Loucy (cell line): ENCODE measurements at regions not wholly inside any gene's neighbourhood (a gene's known extent, or its start where the extent isn't known, plus 50 kb on each side); places are given as distances from the start of the nearest gene placed in this dataset.

Source experiments
- H2AFZ ChIP-seq: fragments of 200-600 bp; sonication (generic); 2 replicates; pipeline ENCODE4 v1.6.0; 2016; ENCODE audit warnings: antibody characterized with exemption, mild to moderate bottlenecking, low read length, moderate library complexity
- H3F3A ChIP-seq: fragments of 200-600 bp; 2 replicates; pipeline ENCODE4 v1.6.0; 2016; ENCODE audit warnings: antibody characterized with exemption, low read depth, mild to moderate bottlenecking
- H3K27me3 ChIP-seq: fragments of 200-600 bp; sonication (generic); 2 replicates; pipeline ENCODE4 v1.6.1; 2014; ENCODE audit warnings: low read length, mild to moderate bottlenecking; ENCODE audit not compliant: insufficient read depth, poor library complexity, severe bottlenecking
- H3K36me3 ChIP-seq: fragments of 200-600 bp; sonication (generic); 2 replicates; pipeline ENCODE4 v1.6.1; 2016; ENCODE audit warnings: low read length; ENCODE audit not compliant: insufficient read depth
- H3K4me1 ChIP-seq: fragments of 200-600 bp; sonication (generic); 2 replicates; pipeline ENCODE4 v1.5.1; 2014; ENCODE audit warnings: low read length, mild to moderate bottlenecking; ENCODE audit not compliant: insufficient read depth, poor library complexity, severe bottlenecking
- H3K4me2 ChIP-seq: fragments of 200-600 bp; sonication (generic); 2 replicates; pipeline ENCODE4 v1.6.0; 2014; ENCODE audit warnings: antibody characterized with exemption, low read length, low read depth, mild to moderate bottlenecking; ENCODE audit not compliant: poor library complexity, severe bottlenecking
- H3K4me3 ChIP-seq: fragments of 200-600 bp; sonication (generic); 2 replicates; pipeline ENCODE4 v1.5.1; 2014; ENCODE audit warnings: low read length, mild to moderate bottlenecking, mixed read lengths; ENCODE audit not compliant: poor library complexity, severe bottlenecking
- H3K79me2 ChIP-seq: fragments of 200-600 bp; sonication (generic); 2 replicates; pipeline ENCODE4 v1.6.1; 2014; ENCODE audit warnings: low read length; ENCODE audit not compliant: insufficient read depth
- H3K9ac ChIP-seq: fragments of 200-600 bp; sonication (generic); 2 replicates; pipeline ENCODE4 v1.6.0; 2014; ENCODE audit warnings: mild to moderate bottlenecking, low read depth, low read length, moderate library complexity; ENCODE audit not compliant: poor library complexity, severe bottlenecking
- H3K9me2 ChIP-seq: fragments of 200-600 bp; sonication (generic); replicated peaks from 2 replicates; pipeline ENCODE4 v1.6.1; 2016; ENCODE audit warnings: low read depth, low read length, mixed read lengths
- H3K9me3 ChIP-seq: fragments of 200-600 bp; sonication (generic); 2 replicates; pipeline ENCODE4 v1.6.1; 2014; ENCODE audit warnings: mild to moderate bottlenecking, antibody characterized with exemption, low read length, low read depth; ENCODE audit not compliant: insufficient read depth
- H4K20me1 ChIP-seq: fragments of 200-600 bp; sonication (generic); 2 replicates; pipeline ENCODE4 v1.6.0; 2014; ENCODE audit warnings: antibody characterized with exemption, low read length, mild to moderate bottlenecking; ENCODE audit not compliant: insufficient read depth, poor library complexity, severe bottlenecking
- EZH2phosphoT487 ChIP-seq: fragments of 200-600 bp; IDR thresholded peaks from 2 replicates; pipeline ENCODE4 v1.6.1; 2018; ENCODE audit warnings: antibody characterized with exemption, mild to moderate bottlenecking, moderate library complexity, borderline replicate concordance
- TF ChIP-seq, protein P1 (sequence below): fragments of 200-600 bp; sonication (generic); conservative IDR thresholded peaks from 2 replicates; pipeline ENCODE4 v1.5.1; 2014; ENCODE audit warnings: mild to moderate bottlenecking, antibody characterized with exemption, low read length

DNA sequence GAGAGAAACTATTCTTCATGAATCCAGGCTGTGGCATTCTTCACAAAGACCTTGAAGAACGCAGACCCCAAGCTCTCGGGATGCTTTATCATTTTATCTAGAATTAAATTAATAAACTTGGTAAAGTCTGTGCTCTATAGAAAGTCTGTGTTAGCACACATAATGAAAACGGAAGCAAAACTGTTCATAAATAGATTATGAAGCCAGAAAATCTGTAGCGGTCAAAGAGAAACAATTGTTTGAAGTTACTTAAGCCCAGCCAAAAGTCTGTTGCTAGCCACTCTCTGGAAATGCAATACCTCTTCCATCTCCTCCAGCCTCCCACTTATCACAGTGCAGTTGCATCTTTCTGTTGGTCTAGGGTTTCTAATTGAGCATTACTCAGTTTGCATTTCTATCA lies 375.9 kb downstream of the KIF4B start:
- H4K20me1 ChIP-seq: no peaks in the 10 kb centered on the region
- H2AFZ ChIP-seq: no peak overlapping the region
- no peaks in the 10 kb centered on the region for H3K27me3 ChIP-seq
- no peak overlapping the region for H3K4me3 ChIP-seq
- no peak overlapping the region for H3K4me2 ChIP-seq
- no peak overlapping the region for H3K9ac ChIP-seq
- no peaks in the 10 kb centered on the region for H3F3A ChIP-seq
- no peaks in the 10 kb centered on the region for H3K79me2 ChIP-seq
- H3K36me3 ChIP-seq: no peaks in the 10 kb centered on the region
- H3K9me2 ChIP-seq: no peaks in the 10 kb centered on the region
- no peaks in the 10 kb centered on the region for H3K4me1 ChIP-seq
- H3K9me3 ChIP-seq: no peaks in the 10 kb centered on the region
- TF ChIP-seq EZH2phosphoT487: no peak
- TF ChIP-seq, protein P1, sequence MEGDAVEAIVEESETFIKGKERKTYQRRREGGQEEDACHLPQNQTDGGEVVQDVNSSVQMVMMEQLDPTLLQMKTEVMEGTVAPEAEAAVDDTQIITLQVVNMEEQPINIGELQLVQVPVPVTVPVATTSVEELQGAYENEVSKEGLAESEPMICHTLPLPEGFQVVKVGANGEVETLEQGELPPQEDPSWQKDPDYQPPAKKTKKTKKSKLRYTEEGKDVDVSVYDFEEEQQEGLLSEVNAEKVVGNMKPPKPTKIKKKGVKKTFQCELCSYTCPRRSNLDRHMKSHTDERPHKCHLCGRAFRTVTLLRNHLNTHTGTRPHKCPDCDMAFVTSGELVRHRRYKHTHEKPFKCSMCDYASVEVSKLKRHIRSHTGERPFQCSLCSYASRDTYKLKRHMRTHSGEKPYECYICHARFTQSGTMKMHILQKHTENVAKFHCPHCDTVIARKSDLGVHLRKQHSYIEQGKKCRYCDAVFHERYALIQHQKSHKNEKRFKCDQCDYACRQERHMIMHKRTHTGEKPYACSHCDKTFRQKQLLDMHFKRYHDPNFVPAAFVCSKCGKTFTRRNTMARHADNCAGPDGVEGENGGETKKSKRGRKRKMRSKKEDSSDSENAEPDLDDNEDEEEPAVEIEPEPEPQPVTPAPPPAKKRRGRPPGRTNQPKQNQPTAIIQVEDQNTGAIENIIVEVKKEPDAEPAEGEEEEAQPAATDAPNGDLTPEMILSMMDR: no peak

DNA sequence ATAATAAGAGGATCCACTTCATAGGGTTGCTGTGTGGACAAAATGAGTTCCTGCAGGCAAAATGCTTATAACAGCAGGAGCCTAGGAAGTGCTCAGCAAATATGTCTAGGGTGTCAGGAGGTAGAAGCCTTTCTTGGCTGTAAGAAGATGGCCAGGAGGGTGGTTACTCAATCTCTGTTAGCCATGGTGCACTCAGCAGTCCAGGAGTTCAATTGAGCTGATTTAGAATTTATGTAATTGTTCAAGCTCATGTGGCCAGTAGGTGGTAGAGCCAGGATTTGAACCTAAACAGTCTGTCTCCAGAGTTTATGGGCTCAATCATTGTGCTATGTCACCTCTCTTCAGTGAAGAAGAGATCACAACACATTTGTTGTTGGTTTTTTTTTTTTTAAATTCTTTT lies 381.2 kb downstream of the KIF4B start:
- Histone ChIP-seq H3K4me2 (no peak overlapping the region), H3K4me1 (no peaks in the 10 kb centered on the region), H4K20me1 (no peaks in the 10 kb centered on the region), H3K9me2 (no peaks in the 10 kb centered on the region), H3K9ac (no peak overlapping the region), H3F3A (no peaks in the 10 kb centered on the region), H3K27me3 (no peaks in the 10 kb centered on the region), H3K79me2 (no peaks in the 10 kb centered on the region), H3K4me3 (no peak overlapping the region), H2AFZ (no peak overlapping the region), H3K36me3 (no peaks in the 10 kb centered on the region), H3K9me3 (no peaks in the 10 kb centered on the region)
- TF ChIP-seq, protein P1: no peak
- no peak for TF ChIP-seq EZH2phosphoT487

GRCh38 chr5:155402927-155403640 lies 389.5 kb downstream of the KIF4B start:
- H3K9me2 ChIP-seq: no peaks in the 10 kb centered on the region
- H3K4me3 ChIP-seq: no peak overlapping the region
- H3K79me2 ChIP-seq: no peaks in the 10 kb centered on the region
- no peaks in the 10 kb centered on the region for H3F3A ChIP-seq
- H4K20me1 ChIP-seq: no peaks in the 10 kb centered on the region
- 0 out of 2 replicates have a peak overlapping the region, but pooled peaks have one; percentile 32 for H2AFZ ChIP-seq
- no peaks in the 10 kb centered on the region for H3K4me1 ChIP-seq
- no peak overlapping the region for H3K9ac ChIP-seq
- TF ChIP-seq EZH2phosphoT487: no peak
- TF ChIP-seq, protein P1: no peak
- H3K9me3 ChIP-seq: no peaks in the 10 kb centered on the region
- no peaks in the 10 kb centered on the region for H3K27me3 ChIP-seq
- H3K4me2 ChIP-seq: no peak overlapping the region
- no peaks in the 10 kb centered on the region for H3K36me3 ChIP-seq
